NCI-H774 (cell line): ENCODE measurements at regions not wholly inside any gene's neighbourhood (a gene's known extent, or its start where the extent isn't known, plus 50 kb on each side); places are given as distances from the start of the nearest gene placed in this dataset.

Experiments
- DNase-seq: peaks from one replicate; lab custom pipeline; 2025; lab: John Stamatoyannopoulos, UW

DNA sequence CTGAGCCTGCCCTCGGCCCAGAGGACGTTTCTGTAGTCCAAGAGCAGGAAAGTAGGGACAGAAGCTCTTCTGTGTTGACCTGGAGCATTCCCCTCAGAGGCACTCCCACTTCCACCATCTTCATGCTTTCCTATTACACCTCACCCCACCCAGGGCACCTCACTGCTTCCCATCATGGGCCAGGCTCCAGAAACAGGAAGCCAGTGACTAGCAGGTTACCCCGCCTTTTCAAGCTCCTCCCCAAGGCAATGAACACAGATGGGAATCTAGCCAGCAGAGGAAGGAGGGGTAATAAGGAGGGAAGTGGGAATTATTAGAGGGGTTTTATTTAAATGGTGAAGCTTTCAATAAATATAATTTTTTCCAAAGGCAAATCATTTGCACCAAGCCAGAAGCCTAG is 308.8 kb upstream of the MGAT5 start:
- DNase-seq = no peak

DNA sequence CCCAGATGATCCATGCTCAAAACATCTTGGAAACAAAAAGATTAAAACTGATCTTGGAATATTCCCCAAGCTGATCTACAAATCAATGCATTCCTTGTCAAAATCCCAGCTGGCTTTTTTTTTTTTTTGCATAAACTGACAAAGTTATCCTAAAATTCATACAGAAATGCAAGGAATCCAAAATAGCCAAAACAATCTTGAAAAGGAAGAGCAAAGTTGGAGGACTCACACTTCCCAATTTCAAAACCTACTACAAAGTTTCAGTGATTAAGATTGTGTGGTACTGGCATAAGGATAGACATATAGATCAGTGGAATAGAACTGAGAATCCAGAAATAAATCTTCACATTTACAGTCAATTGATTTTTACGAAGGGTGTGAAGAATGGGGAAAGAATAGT is 306.8 kb upstream of the MGAT5 start:
- DNase-seq = no peak

DNA sequence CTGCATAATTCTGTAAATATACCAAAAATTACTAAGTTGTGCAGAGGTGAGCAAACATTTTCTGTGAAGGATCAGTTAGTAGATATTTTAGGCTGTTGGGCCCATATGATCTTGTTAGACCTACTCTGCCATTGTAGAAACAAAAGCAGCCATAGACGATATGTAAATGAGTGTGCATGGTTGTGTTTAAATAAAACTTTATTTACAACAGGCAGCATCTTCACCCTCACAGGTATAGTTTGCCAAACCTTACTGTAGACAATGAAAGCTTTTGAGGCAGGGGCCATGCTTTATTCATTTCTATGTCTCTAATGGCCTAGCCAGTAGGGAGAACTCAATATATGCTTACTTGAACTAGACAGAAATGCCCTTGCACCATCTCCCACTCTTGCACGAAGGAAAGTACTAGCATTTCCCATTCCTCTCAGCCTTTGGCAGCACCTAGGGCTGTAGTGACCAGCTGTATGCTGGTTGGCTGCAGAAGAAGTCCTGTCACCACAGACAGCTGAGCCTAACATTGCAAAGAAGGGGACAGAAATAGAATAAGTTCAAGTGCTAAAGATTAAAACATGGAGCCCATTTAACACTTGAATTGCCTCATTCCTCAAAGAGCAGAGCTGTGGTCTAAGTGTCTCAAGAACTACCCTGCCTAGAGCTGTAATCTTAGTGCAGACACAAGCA is 305.1 kb upstream of the MGAT5 start:
- no peak for DNase-seq

DNA sequence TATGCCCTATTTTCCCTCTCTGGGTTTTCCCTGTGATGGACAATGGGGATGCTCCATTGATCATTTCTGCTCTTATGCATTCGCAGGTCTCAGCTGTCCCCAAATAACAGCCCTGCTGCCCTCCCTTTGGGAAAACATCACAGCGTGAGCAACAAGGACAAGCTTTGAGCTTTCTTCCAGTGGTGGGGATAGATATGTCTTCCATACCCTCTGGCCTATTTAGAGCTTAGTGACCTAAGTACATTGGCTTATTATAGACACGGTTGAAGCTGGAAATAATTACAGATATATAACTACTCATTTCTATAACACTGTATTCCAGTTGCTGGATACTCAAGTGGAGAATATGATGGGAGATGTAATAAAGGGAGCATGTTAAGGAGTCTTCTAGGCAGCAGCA is 304.3 kb upstream of the MGAT5 start:
- DNase-seq = no peak

DNA sequence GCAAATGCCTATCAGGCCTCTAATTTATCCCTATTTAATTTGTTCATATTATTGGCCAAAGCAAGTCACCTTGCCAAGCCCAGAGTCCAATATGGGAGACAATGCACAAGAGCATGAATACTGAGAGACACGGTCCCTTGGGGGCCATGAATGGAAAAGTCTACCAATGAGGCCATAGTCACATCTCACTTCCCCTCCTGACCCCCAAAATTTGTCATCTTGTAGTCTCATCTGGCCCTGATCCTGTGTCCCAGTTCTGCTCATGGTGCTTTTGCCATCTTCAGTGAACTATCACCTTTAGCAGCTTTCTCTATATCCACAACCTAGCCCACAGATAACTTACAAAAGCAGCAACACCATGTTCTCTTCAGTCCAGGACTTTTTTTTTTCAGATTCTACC is 302.7 kb upstream of the MGAT5 start:
- DNase-seq = no peak

DNA sequence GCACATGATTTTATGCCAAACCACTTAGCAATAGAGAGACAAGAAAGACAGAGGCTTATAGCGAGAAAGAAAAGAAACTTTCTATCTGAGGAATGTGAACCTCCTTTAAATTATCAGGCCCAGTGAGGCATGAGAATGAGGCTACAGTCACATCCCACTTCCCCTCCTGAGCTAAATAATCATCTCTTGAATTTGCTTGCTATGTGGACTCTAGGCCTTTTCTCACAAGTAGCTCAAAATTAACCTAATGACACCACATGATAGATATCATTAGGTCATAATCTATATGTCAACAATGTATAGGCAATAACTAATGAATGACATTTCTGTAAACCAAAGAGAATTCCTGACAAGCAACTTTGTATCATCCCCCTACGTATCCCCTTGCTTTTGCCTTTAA is 301.5 kb upstream of the MGAT5 start:
- no peak for DNase-seq

DNA sequence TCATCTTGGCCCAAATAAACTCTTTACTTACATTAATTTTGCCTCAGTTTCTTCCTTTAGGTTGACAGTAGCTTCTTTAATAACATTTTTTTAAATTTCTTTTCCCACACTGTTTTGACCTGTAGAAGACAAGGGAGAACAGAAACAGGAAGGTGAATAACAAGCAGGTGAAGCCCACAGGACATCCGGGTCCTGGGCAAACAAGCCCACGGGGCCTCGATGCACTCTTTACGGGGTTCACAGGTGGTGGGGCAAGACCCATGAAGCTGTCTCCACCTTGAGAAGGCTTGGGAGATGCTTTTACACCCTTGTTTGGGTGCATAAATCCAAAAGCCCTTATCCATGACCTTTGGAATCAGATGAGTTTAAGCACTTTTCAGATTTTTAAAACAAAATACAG is 301.0 kb upstream of the MGAT5 start:
- no peak for DNase-seq

DNA sequence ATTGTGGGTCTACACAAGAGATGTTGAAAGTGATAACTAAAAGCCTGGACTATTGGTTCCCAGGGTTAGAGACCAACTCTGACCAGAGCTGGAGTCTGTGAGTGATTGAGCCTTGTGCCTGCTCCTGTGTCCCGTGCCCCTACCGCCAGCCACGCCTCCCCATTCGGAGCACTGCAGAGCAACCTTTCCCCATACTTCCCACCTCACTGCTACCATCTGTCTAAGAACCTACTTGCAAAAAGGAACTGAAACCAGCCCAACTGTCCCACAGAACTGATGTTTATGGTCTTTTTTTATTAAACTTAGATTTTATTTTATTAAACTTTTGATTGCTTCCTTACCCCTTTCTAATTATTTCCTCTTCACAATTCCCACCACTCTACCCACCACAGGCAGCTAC is 300.3 kb upstream of the MGAT5 start:
- DNase-seq = no peak

DNA sequence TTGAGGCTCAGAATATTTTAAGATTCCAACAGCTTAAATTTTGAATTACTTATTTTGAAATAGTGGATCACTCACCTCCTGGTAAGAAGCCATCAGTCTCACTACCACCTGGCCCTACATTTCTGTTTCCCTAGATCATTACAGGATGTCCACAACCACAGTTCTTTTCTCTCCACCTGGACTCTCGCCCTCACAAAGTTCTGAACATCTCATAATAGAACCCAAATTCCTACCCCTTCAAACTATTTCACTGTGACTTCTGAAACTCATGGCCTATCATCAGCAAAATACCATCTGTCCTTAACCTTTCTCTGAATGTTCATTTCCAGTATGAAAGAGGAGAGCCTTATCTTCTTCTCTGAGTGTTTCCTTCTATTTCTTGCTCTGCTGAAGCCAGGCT is 299.2 kb upstream of the MGAT5 start:
- DNase-seq = no peak

DNA sequence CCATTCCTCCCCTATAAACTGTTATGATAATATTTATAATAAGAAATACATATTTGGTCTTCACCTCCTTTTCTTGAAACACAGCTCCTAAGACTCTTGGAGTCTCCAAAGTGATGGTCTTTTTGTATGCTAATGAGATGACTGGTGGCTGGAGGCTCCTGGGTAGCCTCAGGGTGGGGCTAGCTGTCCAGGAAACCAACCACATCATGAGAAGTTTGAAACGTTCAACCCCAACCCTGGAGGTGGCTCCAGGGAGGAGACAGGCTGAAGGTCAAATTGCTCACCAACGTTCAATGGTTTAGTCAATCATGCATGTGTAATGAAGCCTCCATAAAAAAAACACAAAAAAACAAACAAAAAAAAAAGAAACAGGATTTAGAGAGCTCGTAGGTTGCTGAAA is 298.7 kb upstream of the MGAT5 start:
- DNase-seq = no peak

DNA sequence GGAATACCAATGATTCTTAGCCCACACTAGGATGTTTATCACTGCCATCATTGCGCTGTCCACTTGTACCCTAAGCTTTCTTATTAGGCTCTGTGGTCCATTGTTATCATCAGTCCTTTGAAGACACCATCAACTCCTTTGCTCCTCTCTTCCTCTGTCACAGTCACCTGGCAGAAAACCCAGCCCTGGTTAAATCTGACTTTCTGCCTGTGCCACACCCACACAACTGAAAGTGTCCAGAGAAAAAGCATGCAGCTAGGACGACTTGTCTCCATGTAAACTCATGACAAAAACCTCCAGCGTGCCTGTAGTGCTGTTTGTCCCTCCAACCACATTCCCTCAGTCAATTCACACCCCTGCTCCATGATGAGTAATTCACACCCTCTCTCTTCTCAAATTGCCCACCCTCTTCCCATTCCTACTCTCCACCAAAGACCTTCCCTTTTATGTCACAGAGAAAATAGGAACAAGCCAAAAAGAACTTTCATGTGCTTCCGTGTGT is 297.4 kb upstream of the MGAT5 start:
- no peak for DNase-seq

DNA sequence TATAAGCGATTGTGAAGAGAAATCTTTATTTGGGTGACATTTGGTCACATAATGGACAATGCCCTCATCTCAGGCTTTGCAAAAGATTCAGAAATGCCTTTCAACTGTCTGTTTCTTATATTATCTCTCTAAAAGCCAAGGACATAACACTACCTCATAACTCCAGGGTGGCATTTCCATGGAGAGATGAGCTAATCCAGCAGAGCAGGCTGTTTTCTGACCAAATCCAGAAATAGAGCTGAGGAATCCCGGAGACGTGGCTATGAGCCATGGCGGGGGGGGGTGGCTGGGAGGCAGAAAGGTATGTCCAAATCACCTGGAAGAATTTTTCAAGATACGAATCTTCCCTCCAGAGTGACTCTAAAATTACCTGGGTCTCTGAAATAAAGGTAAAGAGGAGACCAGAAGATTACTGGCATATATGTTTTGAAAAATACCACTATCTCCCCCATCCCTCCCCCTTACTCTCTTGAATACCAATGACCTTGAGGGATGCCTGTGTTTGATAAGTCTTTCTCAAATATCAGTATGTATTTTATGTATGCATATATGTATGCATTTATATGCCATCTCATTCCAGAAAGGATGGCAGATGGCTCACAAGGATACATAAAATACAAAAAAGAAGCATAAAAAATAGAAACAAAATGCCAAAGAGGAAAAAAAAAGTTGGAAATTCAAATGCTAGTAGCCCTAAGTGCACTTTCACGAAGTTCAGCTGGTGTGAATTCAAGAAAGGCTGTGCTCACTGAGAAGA is 296.0 kb upstream of the MGAT5 start:
- no peak for DNase-seq

DNA sequence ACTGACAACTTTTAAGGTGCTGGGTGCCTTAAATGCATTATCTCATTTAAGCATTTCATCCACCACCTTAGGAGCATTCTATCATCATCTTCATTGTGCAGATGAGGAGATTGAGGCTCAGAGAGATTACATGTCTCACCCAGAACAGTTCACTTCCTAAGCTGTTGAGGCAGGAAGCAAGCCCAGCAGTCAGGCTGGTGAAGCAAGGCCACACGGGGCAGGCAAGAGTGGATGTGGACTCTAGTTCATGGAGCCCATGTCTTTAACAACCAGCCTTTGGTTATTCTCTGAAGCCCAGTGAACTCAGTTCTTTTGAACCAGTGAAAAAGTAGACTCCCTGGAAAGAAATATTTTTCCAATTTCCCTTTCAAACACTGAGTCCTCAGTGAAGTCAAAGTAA is 294.8 kb upstream of the MGAT5 start:
- DNase-seq = no peak

DNA sequence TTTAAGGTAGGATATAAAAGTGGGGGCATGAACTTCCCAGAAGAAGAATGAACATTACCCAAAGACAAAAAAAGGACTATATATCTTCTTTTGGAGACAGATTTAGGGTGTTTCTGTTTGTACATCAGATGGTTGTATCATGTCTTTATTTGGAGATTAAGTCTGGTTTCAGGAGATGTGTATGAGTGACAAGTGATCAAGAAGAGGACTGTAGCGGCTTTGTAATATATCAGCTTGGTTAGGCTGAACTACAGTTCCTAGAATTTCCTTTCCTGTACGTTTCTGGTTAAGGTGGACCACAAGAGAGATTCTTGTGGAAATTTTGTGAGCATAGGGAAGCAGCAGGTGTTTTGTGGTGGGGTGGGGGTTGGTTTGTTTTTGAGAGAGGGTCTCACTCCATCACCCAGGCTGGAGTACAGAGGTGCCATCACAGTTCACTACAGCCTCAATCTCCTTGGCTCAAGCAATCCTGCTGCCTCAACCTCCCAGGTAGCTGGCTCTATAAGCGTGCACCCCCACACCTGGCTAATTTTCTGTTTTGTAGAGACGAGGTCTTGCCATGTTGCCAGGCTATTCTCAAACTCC is 287.1 kb upstream of the MGAT5 start:
- no peak for DNase-seq

DNA sequence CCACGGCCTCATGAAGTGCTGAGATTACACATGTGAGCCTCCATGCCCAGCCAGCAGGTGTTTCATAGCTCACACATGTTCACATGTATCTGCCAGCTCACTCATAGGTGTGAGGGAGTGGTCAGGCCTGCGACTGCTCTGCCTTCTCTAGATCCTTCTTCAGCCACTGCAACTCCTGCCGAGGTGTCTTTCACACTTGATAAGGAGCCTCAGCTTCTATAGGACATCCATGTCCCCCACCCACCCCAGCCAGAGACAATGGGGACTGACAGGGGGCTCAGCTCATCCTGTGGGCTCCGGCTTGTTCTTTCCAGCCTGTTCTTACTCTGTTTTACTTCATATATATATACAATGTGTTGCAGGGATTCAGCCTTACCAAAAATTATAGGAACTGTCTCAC is 286.5 kb upstream of the MGAT5 start:
- DNase-seq = no peak

DNA sequence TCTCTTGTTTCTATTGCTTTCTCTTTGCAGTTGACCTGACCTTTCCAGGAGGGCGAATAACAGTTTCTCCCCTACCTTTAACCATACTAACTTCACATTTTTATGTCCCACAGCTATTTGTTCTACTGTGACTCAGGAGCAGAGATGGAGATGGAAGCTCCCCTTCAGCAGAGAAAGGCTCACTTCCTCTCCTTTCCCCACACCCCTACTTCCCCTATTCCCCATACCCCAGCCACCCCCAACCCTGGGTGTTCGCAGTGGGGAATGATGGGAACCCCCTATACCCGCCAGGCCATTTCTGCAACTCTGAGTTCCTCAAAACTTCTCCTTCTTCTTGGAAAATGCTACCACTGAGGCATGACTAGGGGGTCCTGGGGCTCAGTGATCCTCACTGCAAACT is 285.4 kb upstream of the MGAT5 start:
- DNase-seq = no peak

DNA sequence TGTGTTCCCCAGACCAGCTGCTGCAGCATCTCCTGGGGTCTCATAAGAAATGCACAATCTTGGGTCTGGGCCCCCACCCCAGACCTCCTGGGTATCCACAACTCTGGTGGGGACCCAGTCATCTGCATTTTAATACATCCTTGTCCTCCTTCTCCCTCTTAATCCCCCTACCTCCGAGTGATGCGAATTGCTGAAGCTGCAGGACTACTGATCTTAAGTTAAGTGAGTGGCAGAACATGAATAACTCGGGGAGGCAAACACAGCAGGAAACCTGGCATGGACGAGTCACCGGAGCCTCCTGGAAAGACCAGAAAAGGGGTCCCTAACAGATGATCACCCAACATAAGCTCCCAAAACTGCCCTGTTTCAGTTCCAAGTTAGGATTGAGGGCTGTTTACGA is 283.2 kb upstream of the MGAT5 start:
- no peak for DNase-seq

DNA sequence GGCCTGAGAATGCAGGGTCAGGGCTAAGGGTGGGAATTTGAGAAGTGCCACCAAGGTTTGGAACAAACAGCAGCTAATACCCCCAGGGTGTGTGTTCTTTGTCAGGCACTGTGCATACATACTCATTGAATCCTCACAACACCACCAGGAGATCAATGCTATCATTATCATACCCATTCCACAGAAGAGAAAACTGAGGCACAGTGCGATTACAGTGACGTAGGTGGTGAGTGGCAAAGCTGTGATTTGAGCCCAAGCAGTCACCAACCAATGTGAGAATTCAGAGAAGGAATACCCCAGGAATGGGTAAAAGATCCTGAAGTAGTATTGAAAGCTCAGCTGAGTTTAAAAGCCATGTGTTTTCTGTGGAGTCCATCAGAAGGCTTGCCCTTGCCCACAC is 281.6 kb upstream of the MGAT5 start:
- no peak for DNase-seq

DNA sequence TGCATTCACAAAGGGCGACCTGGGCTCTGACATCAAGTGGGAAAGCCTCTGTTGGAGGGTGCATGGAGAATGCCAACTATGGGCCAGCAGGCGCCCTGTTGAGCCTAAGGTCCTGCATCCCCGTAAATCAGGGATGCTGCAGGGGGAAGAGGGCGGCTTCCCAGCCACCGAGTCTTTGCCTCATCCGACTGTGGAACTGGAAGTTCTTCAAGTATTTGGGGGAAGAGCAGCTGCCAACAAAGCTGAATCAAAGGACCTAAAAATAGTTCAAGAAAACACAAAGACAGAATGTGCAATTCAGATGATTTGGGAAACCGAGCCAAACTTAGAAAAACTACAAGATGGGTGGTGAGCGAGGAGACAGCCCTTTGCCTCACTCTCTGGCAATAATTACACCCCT is 281.1 kb upstream of the MGAT5 start:
- DNase-seq = no peak

DNA sequence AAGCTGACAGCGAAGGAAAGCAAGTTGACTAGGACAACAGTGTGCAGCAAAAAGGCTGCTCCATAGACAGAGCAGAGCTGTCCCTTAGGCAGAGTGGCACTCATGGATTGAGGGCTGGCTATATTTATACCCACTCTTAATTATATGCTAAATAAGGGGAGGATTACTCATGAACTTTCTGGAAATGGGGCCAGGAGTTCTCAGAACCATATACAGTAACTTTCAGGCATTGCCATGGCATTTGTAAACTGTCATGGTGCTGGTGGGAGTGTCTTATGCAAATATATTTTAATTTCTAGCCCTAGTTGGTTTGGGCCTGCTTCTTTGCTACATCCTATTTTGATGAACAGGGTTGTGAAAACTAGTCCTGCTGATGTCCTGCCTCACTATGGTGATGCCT is 279.5 kb upstream of the MGAT5 start:
- no peak for DNase-seq

DNA sequence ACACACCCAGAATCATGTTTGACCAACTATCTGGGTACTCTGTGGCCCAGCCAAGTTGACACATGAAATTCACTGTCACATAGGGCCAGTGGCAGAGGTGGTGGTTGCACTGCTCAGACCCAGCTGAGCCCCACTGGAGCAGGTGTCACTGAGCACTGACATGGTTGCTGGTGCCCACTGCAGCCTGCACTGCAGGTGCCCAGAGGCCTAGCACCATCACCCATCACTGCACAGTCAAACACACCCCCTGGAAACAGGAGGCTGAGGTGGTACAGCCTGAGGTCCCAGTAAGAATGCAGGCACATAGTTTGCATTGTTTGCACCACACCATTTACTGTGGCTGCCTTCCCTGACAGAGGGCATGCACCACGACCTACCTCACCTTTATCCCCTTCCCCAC is 278.7 kb upstream of the MGAT5 start:
- no peak for DNase-seq

DNA sequence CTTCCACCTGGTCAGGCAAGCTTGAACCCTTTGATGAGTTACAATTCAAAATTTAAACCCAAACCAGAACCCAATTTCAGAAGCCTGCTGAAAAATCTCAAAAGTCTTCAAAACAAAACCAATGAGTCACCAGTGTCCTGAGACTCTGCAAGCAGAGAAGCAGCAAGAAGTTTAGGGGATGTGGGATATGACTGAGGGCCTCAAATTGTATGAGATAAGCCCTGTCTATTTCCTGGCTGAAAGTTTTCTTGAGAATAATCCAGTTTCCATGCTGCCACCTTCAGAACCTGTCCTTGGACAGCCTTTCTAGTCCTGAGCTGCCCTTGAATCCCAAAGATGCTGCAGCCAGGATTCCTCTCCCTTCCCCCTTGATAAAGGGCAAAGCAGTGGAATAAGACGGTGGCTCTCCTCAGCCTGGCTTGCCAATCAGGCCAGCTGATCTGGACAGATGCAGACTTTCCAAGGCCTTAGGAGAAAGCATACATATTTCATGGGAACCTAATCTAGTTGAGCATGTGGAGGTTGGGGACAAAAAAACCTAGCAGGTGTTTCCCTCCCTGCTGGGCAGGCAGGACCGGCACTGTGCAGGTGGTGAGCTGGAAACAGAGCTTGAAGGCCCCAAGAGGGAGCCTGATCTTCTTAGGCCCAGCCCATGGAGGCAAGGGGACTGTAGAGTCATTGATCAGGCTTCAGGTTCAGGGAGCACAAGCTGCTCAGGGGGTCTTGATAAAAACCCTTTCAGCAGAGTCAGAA is 278.0 kb upstream of the MGAT5 start:
- no peak for DNase-seq

DNA sequence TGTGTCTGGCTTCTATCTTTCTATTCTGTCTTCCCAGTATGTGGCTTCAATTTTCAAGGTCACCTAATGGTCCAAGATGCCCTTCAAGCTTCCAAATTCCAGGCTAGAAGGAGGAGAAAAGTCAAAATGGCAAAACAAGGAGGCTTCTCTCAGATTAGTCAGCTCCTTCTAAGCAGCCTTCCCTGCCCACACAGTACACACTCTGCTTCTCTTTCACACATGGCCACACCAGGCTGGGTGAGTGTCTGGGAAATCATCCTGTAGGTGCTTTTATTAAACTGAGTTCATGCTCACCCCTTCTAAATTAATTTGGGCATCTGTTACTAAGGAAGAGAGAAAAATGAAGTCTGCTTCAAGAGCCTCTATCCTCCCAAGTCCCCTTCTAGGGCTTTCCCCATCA is 277.2 kb upstream of the MGAT5 start:
- no peak for DNase-seq
